IMR-90 (cell line): ENCODE measurements at regions not wholly inside any gene's neighbourhood (a gene's known extent, or its start where the extent isn't known, plus 50 kb on each side); places are given as distances from the start of the nearest gene placed in this dataset.

ENCODE experiments used
- ATAC-seq: fragments of 200-7000 bp; cut with Tn5 transposase; 2 replicates; pipeline ENCODE4 v1.9.1; 2020; ENCODE audit warnings: low read depth, mild to moderate bottlenecking, moderate library complexity
- BruUV-seq: library from RNA; stranded (reverse); fragments of 400-500 nt; replicated peaks from 2 replicates; lab custom pipeline; 2021; lab: Mats Ljungman, UMichigan
- CTCF ChIA-PET: fragments of 300-600 bp; formaldehyde crosslinking; extraction: SDS; loops from one replicate; lab custom pipeline; 2021; ENCODE audit warnings: antibody characterized with exemption; lab: Yijun Ruan, JAX
- POLR2A ChIA-PET: fragments of 300-600 bp; sonication (Branson Sonifier 250); formaldehyde crosslinking; loops from one replicate; lab custom pipeline; 2022; ENCODE audit warnings: antibody characterized with exemption; ENCODE audit not compliant: unreplicated experiment; lab: Charles Lee
- DNase-seq: peaks from one replicate; pipeline ENCODE4 v3.0.0; 2013
- H2AFZ ChIP-seq: replicated peaks from 2 replicates; pipeline ENCODE3; 2013; ENCODE audit warnings: low read length, mild to moderate bottlenecking; ENCODE audit not compliant: poor library complexity
- H2AK5ac ChIP-seq: 2 replicates; pipeline ENCODE4 v1.6.1; 2013; ENCODE audit warnings: low read depth, low read length, inconsistent platforms
- H2AK9ac ChIP-seq: replicated peaks from 2 replicates; pipeline ENCODE3; 2013; ENCODE audit warnings: mild to moderate bottlenecking, low read depth, low read length, moderate library complexity; ENCODE audit not compliant: poor library complexity
- H2BK120ac ChIP-seq: 2 replicates; pipeline ENCODE4 v1.6.1; 2013; ENCODE audit warnings: low read depth, low read length, inconsistent platforms
- H2BK15ac ChIP-seq: 3 replicates; pipeline ENCODE4 v1.6.1; 2013; ENCODE audit warnings: low read depth, low read length, inconsistent platforms
- H2BK20ac ChIP-seq: 2 replicates; pipeline ENCODE4 v1.6.1; 2013; ENCODE audit warnings: low read depth, mild to moderate bottlenecking, inconsistent platforms, low read length, moderate library complexity
- H2BK5ac ChIP-seq: 2 replicates; pipeline ENCODE4 v1.6.1; 2013; ENCODE audit warnings: mild to moderate bottlenecking, low read depth, low read length, inconsistent platforms; ENCODE audit not compliant: poor library complexity, severe bottlenecking
- H3K14ac ChIP-seq: replicated peaks from 2 replicates; pipeline ENCODE4 v1.6.1; 2013; ENCODE audit warnings: low read depth, low read length, inconsistent platforms
- H3K18ac ChIP-seq: 2 replicates; pipeline ENCODE4 v1.6.1; 2013; ENCODE audit warnings: low read depth, low read length, control low read depth
- H3K23ac ChIP-seq: 2 replicates; pipeline ENCODE4 v1.6.1; 2013; ENCODE audit warnings: low read depth, low read length, inconsistent platforms
- H3K27ac ChIP-seq: 2 replicates; pipeline ENCODE4 v1.5.1; 2013; ENCODE audit warnings: mild to moderate bottlenecking, control low read depth, low read length; ENCODE audit not compliant: insufficient read depth
- H3K27me3 ChIP-seq: 2 replicates; pipeline ENCODE4 v1.6.1; 2013; ENCODE audit warnings: low read length; ENCODE audit not compliant: control insufficient read depth, insufficient read depth
- H3K36me3 ChIP-seq: 2 replicates; pipeline ENCODE4 v1.6.1; 2013; ENCODE audit warnings: low read length, mixed read lengths; ENCODE audit not compliant: control insufficient read depth, insufficient read depth
- H3K4ac ChIP-seq: 2 replicates; pipeline ENCODE4 v1.6.1; 2013; ENCODE audit warnings: low read depth, low read length, inconsistent platforms
- H3K4me1 ChIP-seq: 2 replicates; pipeline ENCODE4 v1.6.1; 2013; ENCODE audit warnings: low read length, mixed read lengths; ENCODE audit not compliant: control insufficient read depth, insufficient read depth
- H3K4me2 ChIP-seq: 2 replicates; pipeline ENCODE4 v1.6.1; 2013; ENCODE audit warnings: low read depth, mild to moderate bottlenecking, control low read depth, low read length, moderate library complexity
- H3K4me3 ChIP-seq: 2 replicates; pipeline ENCODE4 v1.5.1; 2013; ENCODE audit warnings: low read depth, mild to moderate bottlenecking, control low read depth, low read length, moderate library complexity; ENCODE audit not compliant: insufficient read depth
- H3K56ac ChIP-seq: 2 replicates; pipeline ENCODE4 v1.6.1; 2013; ENCODE audit warnings: low read length, inconsistent platforms; ENCODE audit not compliant: insufficient read depth; ENCODE audit errors: extremely low read depth
- H3K79me1 ChIP-seq, 2 experiments: 2 replicates each; pipeline ENCODE4 v1.6.1; 2013; ENCODE audit warnings: low read length in 2 of 2, inconsistent platforms in 1 of 2, low read depth in 1 of 2
- H3K9ac ChIP-seq: 2 replicates; pipeline ENCODE4 v1.6.1; 2013; ENCODE audit warnings: low read depth, low read length, control low read depth
- H3K9me1 ChIP-seq: 2 replicates; pipeline ENCODE4 v1.6.1; 2013; ENCODE audit warnings: low read length, inconsistent platforms; ENCODE audit not compliant: insufficient read depth
- H3K9me3 ChIP-seq: 2 replicates; pipeline ENCODE4 v1.6.1; 2013; ENCODE audit warnings: low read length; ENCODE audit not compliant: control insufficient read depth, insufficient read depth
- H4K20me1 ChIP-seq: 2 replicates; pipeline ENCODE4 v1.6.1; 2013; ENCODE audit warnings: low read length, inconsistent platforms; ENCODE audit not compliant: insufficient read depth
- H4K5ac ChIP-seq: 2 replicates; pipeline ENCODE4 v1.6.1; 2013; ENCODE audit warnings: mild to moderate bottlenecking, low read depth, low read length, control low read depth
- H4K8ac ChIP-seq, 2 experiments: 2 replicates each; pipeline ENCODE4 v1.6.1; 2013; ENCODE audit warnings: low read depth in 2 of 2, low read length in 2 of 2, control low read depth in 1 of 2, inconsistent platforms in 1 of 2
- H4K91ac ChIP-seq: 2 replicates; pipeline ENCODE4 v1.6.1; 2013; ENCODE audit warnings: low read depth, low read length, inconsistent platforms; ENCODE audit not compliant: insufficient read depth
- BHLHE40 ChIP-seq: fragments of 150-350 bp; IDR thresholded peaks from 2 replicates; pipeline ENCODE4 v1.6.1; 2016; ENCODE audit warnings: mild to moderate bottlenecking, low read depth, low read length
- CTCF ChIP-seq: conservative IDR thresholded peaks from 2 replicates; pipeline ENCODE4 v1.5.1; 2012; ENCODE audit warnings: mild to moderate bottlenecking, low read depth, low read length, improper control_type of control experiment
- MAFK ChIP-seq: IDR thresholded peaks from 2 replicates; pipeline ENCODE4 v1.6.1; 2012; ENCODE audit warnings: low read depth, low read length, improper control_type of control experiment
- WGBS, 2 experiments: methylation state at CpG; one replicate each; pipeline versions ENCODE4 v1.1.5 to v1.1.7; 2013; ENCODE audit warnings: missing lambda C conversion rate in 2 of 2; ENCODE audit not compliant: insufficient read length in 1 of 2; ENCODE audit errors: extremely low coverage in 2 of 2; 5-methylcytosine and 5-hydroxymethylcytosine counted together
- dilution Hi-C: fragments of 300-500 bp; cut with HindIII; formaldehyde crosslinking; loops from one replicate; pipeline ENCODE4 v1.14.3; 2018; ENCODE audit warnings: low sequenced_read_pairs; ENCODE audit not compliant: unreplicated experiment
- in situ Hi-C: fragments of 300-500 bp; cut with MboI; formaldehyde crosslinking; loops from 3 replicates; pipeline ENCODE4 v1.14.3; 2019; ENCODE audit warnings: low sequenced_read_pairs, inconsistent platforms, mixed read lengths
- intact Hi-C: fragments of 100-400 bp; cut with micrococcal nuclease; formaldehyde crosslinking; loops from 2 replicates; pipeline ENCODE4 v1.10.0; 2022

- DNase-seq = no peak
- Histone ChIP-seq H3K9me1 (no peaks in the 10 kb centered on the region), H4K20me1 (no peaks in the 10 kb centered on the region), H4K5ac (no peak overlapping the region), H3K23ac (no peak overlapping the region), H3K9me3 (no peaks in the 10 kb centered on the region), H3K79me1 (no peaks in the 10 kb centered on the region), H3K18ac (no peak overlapping the region), H2BK5ac (no peak overlapping the region), H3K4me1 (no peaks in the 10 kb centered on the region), H2AK9ac (no peak overlapping the region), H2AK5ac (no peak overlapping the region), H3K56ac (no peak overlapping the region), H2BK15ac (no peak overlapping the region), H3K4me3 (no peak overlapping the region), H2BK20ac (no peak overlapping the region), H2BK120ac (no peak overlapping the region), H4K8ac (no peak overlapping the region), H3K36me3 (no peaks in the 10 kb centered on the region), H4K91ac (no peak overlapping the region), H2AFZ (no peak overlapping the region), H3K4me2 (no peak overlapping the region), H3K4ac (no peak overlapping the region), H3K27me3 (no peaks in the 10 kb centered on the region), H3K27ac (no peak overlapping the region), H3K14ac (no peak overlapping the region), H3K9ac (no peak overlapping the region)
- CTCF ChIA-PET = no interaction called here
- dilution Hi-C loops = no loop called here
- intact Hi-C loops = no loop called here
- ATAC-seq = no peak
- in situ Hi-C loops = no loop called here
- no TSS peak for BruUV-seq
- no CpG with 5 or more reads among the region's 4 CpGs for WGBS, 2 experiments
- TF ChIP-seq BHLHE40 = no peak
- TF ChIP-seq MAFK = peak; percentile 38; the same call in 1 of the 2 replicates
- no peak for TF ChIP-seq CTCF
- POLR2A ChIA-PET = no interaction called here
These were observed 68.2 kb downstream of the OXGR1 start for GRCh38 chr13:96925916-96926628.
